ENCODE measurements at regions not wholly inside any gene's neighbourhood (a gene's known extent, or its start where the extent isn't known, plus 50 kb on each side); places are given as distances from the start of the nearest gene placed in this dataset.

- TF ChIP-seq ELF4 (CRISPR knock-in tag; IDR thresholded peaks at IDR 0.05) (no peak), EZH2 (IDR thresholded peaks at IDR 0.05; ENCODE audit: borderline replicate concordance, low read depth, low read length) (no peak), TARDBP (IDR thresholded peaks at IDR 0.05) (no peak), ESRRA (IDR thresholded peaks at IDR 0.05; ENCODE audit: borderline replicate concordance, low read depth) (no peak), TEAD4 (IDR thresholded peaks at IDR 0.05; ENCODE audit: low read length) (no peak), TEAD4 (CRISPR knock-in tag; IDR thresholded peaks at IDR 0.05; ENCODE audit: borderline replicate concordance) (no peak), SETDB1 (IDR thresholded peaks at IDR 0.05; ENCODE audit: low read length) (no peak), ELF2 (CRISPR knock-in tag; IDR thresholded peaks at IDR 0.05) (no peak)
Observed at GRCh38 chr11:15711311-15711710, 596.6 kb downstream of the INSC start.
